GM12878 (cell line): ENCODE measurements at regions not wholly inside any gene's neighbourhood (a gene's known extent, or its start where the extent isn't known, plus 50 kb on each side); places are given as distances from the start of the nearest gene placed in this dataset.

Source experiments
- ATAC-seq: fragments of 200-7000 bp; cut with Tn5 transposase; 3 replicates; pipeline ENCODE4 v1.9.1; 2020; ENCODE audit warnings: mild to moderate bottlenecking, moderate library complexity
- BruUV-seq: library from RNA; stranded (reverse); fragments of 400-500 nt; replicated peaks from 2 replicates; lab custom pipeline; 2021; lab: Mats Ljungman, UMichigan
- CTCF ChIA-PET: fragments of 300-600 bp; sonication (Branson Sonifier 250); formaldehyde crosslinking; extraction: SDS; loops from one replicate; lab custom pipeline; 2021; ENCODE audit warnings: inconsistent platforms; lab: Yijun Ruan, JAX
- POLR2A ChIA-PET: fragments of 350-600 bp; formaldehyde crosslinking; extraction: SDS; loops from one replicate; lab custom pipeline; 2021; ENCODE audit warnings: inconsistent platforms; lab: Charles Lee
- RAD21 ChIA-PET: fragments of 300-600 bp; sonication (Branson Sonifier 250); formaldehyde crosslinking; loops from one replicate; lab custom pipeline; 2023; ENCODE audit warnings: antibody characterized with exemption; ENCODE audit not compliant: unreplicated experiment; lab: Charles Lee
- SMC1A ChIA-PET: fragments of 300-600 bp; sonication (Branson Sonifier 250); formaldehyde crosslinking; loops from one replicate; lab custom pipeline; 2023; ENCODE audit not compliant: unreplicated experiment, uncharacterized antibody; lab: Charles Lee
- DNase-seq: peaks from one replicate; pipeline ENCODE4 v3.0.0-alpha.2; 2011; ENCODE audit warnings: low read depth, low spot score
- FAIRE-seq: peaks from 3 replicates; lab custom pipeline; 2011; peaks lifted over from hg19 to GRCh38; lab: Jason Lieb, UNC
- H2AFZ ChIP-seq: 2 replicates; pipeline ENCODE4 v1.6.0; 2011; ENCODE audit warnings: low read depth, low read length, control low read depth; ENCODE audit not compliant: control insufficient read depth
- H3K27ac ChIP-seq: 2 replicates; pipeline ENCODE4 v1.5.1; 2011; ENCODE audit warnings: control low read depth; ENCODE audit not compliant: control insufficient read depth, insufficient read depth
- H3K27me3 ChIP-seq, 2 experiments: replicated peaks in 1 of 2; 2 replicates each; pipeline versions ENCODE4 v1.6.0 to v1.6.1; 2011; ENCODE audit warnings: low read length in 1 of 2; ENCODE audit not compliant: control insufficient read depth in 2 of 2, insufficient read depth in 2 of 2
- H3K36me3 ChIP-seq, 2 experiments: 2 replicates each; pipeline ENCODE4 v1.5.1; 2011; ENCODE audit warnings: low read length in 1 of 2; ENCODE audit not compliant: control insufficient read depth in 2 of 2, insufficient read depth in 2 of 2
- H3K4me1 ChIP-seq: 2 replicates; pipeline ENCODE4 v1.6.1; 2011; ENCODE audit warnings: mild to moderate bottlenecking, low read length, moderate library complexity, mixed read lengths; ENCODE audit not compliant: control insufficient read depth, insufficient read depth
- H3K4me2 ChIP-seq: 2 replicates; pipeline ENCODE4 v1.6.0; 2011; ENCODE audit warnings: control low read depth; ENCODE audit not compliant: control insufficient read depth, insufficient read depth
- H3K4me3 ChIP-seq: fragments of 200-600 bp; sonication (generic); 2 replicates; pipeline ENCODE4 v1.5.1; 2016
- H3K79me2 ChIP-seq: 2 replicates; pipeline ENCODE4 v1.6.0; 2011; ENCODE audit warnings: low read length; ENCODE audit not compliant: control insufficient read depth, insufficient read depth
- H3K9ac ChIP-seq: 2 replicates; pipeline ENCODE4 v1.8.0; 2011; ENCODE audit warnings: low read length, control low read depth, mixed read lengths; ENCODE audit not compliant: control insufficient read depth, insufficient read depth
- H3K9me3 ChIP-seq: replicated peaks from 3 replicates; pipeline ENCODE4 v1.5.1; 2011; ENCODE audit warnings: mild to moderate bottlenecking, low read length; ENCODE audit not compliant: control insufficient read depth, insufficient read depth
- H4K20me1 ChIP-seq: 2 replicates; pipeline ENCODE4 v1.6.0; 2011; ENCODE audit not compliant: control insufficient read depth, insufficient read depth
- BHLHE40 ChIP-seq, 2 experiments: fragments of 450-650 bp in 1 of 2; IDR thresholded peaks; 2 replicates each; pipeline ENCODE4 v1.6.1; 2011 to 2017; ENCODE audit warnings: low read depth in 2 of 2, borderline replicate concordance in 1 of 2, improper control_type of control experiment in 1 of 2, low read length in 1 of 2, mild to moderate bottlenecking in 1 of 2
- E2F4 ChIP-seq: IDR thresholded peaks from 2 replicates; pipeline ENCODE4 v1.6.1; 2012; ENCODE audit warnings: low read depth, low read length, improper control_type of control experiment
- FOXK2 ChIP-seq: fragments of 450-650 bp; IDR thresholded peaks from 2 replicates; pipeline ENCODE4 v1.6.1; 2017; ENCODE audit warnings: mild to moderate bottlenecking, moderate library complexity
- HDGF ChIP-seq: fragments of 450-650 bp; IDR thresholded peaks from 2 replicates; pipeline ENCODE4 v1.6.1; 2016; ENCODE audit warnings: antibody characterized with exemption
- HSF1 ChIP-seq: fragments of 150-350 bp; IDR thresholded peaks from 2 replicates; pipeline ENCODE4 v1.6.1; 2014; ENCODE audit warnings: mild to moderate bottlenecking, low read depth, low read length
- KAT2A ChIP-seq: conservative IDR thresholded peaks from 2 replicates; pipeline ENCODE4 v1.6.1; 2011; ENCODE audit warnings: low read depth, low read length; ENCODE audit not compliant: control insufficient read depth
- NFIC ChIP-seq: IDR thresholded peaks from 2 replicates; pipeline ENCODE4 v1.6.1; 2012; ENCODE audit warnings: low read depth, mild to moderate bottlenecking, inconsistent platforms, low read length, moderate library complexity
- POU2F2 ChIP-seq: IDR thresholded peaks from 3 replicates; pipeline ENCODE4 v1.6.1; 2011; ENCODE audit warnings: low read depth, mild to moderate bottlenecking, low read length, borderline replicate concordance
- REST ChIP-seq: IDR thresholded peaks from 2 replicates; pipeline ENCODE4 v1.6.1; 2012; ENCODE audit warnings: mild to moderate bottlenecking, low read depth, low read length
- SREBF1 ChIP-seq: IDR thresholded peaks from 2 replicates; pipeline ENCODE4 v1.6.1; 2012; ENCODE audit warnings: mild to moderate bottlenecking, low read length
- TARDBP ChIP-seq: IDR thresholded peaks from 2 replicates; pipeline ENCODE4 v1.6.1; 2016; ENCODE audit warnings: borderline replicate concordance
- WGBS: methylation state at CpG from one replicate; pipeline ENCODE4 v1.1.6; 2016; ENCODE audit warnings: low lambda C conversion rate; ENCODE audit not compliant: insufficient replicate concordance, insufficient coverage; ENCODE audit errors: missing lambda C conversion rate; 5-methylcytosine and 5-hydroxymethylcytosine counted together
- in situ Hi-C: fragments of 300-500 bp; cut with MboI; formaldehyde crosslinking; loops from 9 replicates; pipeline ENCODE4 v1.14.3; 2018; ENCODE audit warnings: mixed read lengths
- intact Hi-C: fragments of 100-400 bp; cut with micrococcal nuclease; formaldehyde crosslinking; loops from one replicate; pipeline ENCODE4 v1.14.2; 2022; ENCODE audit not compliant: unreplicated experiment
- TF ChIP-seq, protein P1 (sequence below): fragments of 150-350 bp; IDR thresholded peaks from 2 replicates; pipeline ENCODE4 v1.6.1; 2016; ENCODE audit warnings: low read depth, low read length

DNA sequence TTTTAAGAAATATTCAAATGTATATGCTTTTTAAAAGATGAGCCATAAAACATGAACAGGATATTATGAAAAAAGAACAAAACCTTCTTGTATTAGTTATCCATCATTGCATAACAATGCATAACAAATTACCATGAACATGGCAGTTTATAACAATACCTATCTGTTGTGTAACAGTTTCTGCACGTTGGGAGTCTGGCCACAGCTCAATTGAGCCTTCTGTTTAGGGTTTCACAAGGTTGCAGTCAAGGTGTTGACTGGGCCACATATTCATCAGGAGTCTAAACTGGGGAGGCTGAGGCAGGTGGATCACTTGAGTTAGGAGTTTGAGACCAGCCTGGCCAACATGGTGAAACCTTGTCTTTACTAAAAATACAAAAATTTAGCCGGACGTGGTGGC lies 149.4 kb upstream of the SMLR1 start:
- Histone ChIP-seq H3K36me3 (no peaks in the 10 kb centered on the region), H3K79me2 (no peaks in the 10 kb centered on the region), H3K4me2 (no peak overlapping the region), H3K27ac (no peak overlapping the region), H3K9ac (no peak overlapping the region), H3K4me3 (no peak overlapping the region), H4K20me1 (no peaks in the 10 kb centered on the region), H2AFZ (no peak overlapping the region), H3K9me3 (no peaks in the 10 kb centered on the region), H3K27me3 (no peaks in the 10 kb centered on the region), H3K4me1 (no peaks in the 10 kb centered on the region; the same call in 1 of the 2 replicates)
- BruUV-seq, result no TSS peak
- ATAC-seq, result no peak
- POLR2A ChIA-PET, result no interaction called here
- SMC1A ChIA-PET, result interaction anchor here (1.0 to 3.1 kb wide), 4 partner anchors 21 to 152 kb away, joined by 3 to 12 read pairs (median 8); no protein-coding TSS in a partner anchor
- DNase-seq, result no peak
- RAD21 ChIA-PET, result no interaction called here
- in situ Hi-C loops (no loop called here), intact Hi-C loops (no loop called here)
- TF ChIP-seq E2F4 (no peak), REST (no peak), FOXK2 (no peak), KAT2A (no peak), HDGF (no peak), TARDBP (no peak), NFIC (no peak), POU2F2 (no peak), SREBF1 (no peak), BHLHE40 (IDR thresholded peaks at IDR 0.05; ENCODE audit: borderline replicate concordance in 1 of 2, low read depth in 2 of 2, low read length in 1 of 2) (no peak), HSF1 (no peak)
- TF ChIP-seq, protein P1, sequence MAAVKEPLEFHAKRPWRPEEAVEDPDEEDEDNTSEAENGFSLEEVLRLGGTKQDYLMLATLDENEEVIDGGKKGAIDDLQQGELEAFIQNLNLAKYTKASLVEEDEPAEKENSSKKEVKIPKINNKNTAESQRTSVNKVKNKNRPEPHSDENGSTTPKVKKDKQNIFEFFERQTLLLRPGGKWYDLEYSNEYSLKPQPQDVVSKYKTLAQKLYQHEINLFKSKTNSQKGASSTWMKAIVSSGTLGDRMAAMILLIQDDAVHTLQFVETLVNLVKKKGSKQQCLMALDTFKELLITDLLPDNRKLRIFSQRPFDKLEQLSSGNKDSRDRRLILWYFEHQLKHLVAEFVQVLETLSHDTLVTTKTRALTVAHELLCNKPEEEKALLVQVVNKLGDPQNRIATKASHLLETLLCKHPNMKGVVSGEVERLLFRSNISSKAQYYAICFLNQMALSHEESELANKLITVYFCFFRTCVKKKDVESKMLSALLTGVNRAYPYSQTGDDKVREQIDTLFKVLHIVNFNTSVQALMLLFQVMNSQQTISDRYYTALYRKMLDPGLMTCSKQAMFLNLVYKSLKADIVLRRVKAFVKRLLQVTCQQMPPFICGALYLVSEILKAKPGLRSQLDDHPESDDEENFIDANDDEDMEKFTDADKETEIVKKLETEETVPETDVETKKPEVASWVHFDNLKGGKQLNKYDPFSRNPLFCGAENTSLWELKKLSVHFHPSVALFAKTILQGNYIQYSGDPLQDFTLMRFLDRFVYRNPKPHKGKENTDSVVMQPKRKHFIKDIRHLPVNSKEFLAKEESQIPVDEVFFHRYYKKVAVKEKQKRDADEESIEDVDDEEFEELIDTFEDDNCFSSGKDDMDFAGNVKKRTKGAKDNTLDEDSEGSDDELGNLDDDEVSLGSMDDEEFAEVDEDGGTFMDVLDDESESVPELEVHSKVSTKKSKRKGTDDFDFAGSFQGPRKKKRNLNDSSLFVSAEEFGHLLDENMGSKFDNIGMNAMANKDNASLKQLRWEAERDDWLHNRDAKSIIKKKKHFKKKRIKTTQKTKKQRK, result no peak
- 42% methylated on average over 3 of the region's 3 CpGs for WGBS
- CTCF ChIA-PET, result interaction anchor here (0.9 to 1.1 kb wide), 2 partner anchors 23 to 165 kb away, joined by 4 read pairs; no protein-coding TSS in a partner anchor
- FAIRE-seq, result no peak
